ENCODE measurements at regions not wholly inside any gene's neighbourhood (a gene's known extent, or its start where the extent isn't known, plus 50 kb on each side); places are given as distances from the start of the nearest gene placed in this dataset.
"Not testable (repeated sequence)": the region's sequence is repeated elsewhere in the genome, so short reads cannot be mapped to it uniquely, and the experiment has no call there.

GRCh38 chr3:157594413-157594812, 91.2 kb upstream of the VEPH1 start:
- in situ Hi-C loops (cut with MboI; ENCODE audit: low sequenced_read_pairs): no loop called here

GRCh38 chr3:157592769-157593168, 89.6 kb upstream of the VEPH1 start:
- in situ Hi-C loops (cut with MboI; ENCODE audit: low sequenced_read_pairs): no loop called here

- in situ Hi-C loops (cut with MboI; ENCODE audit: low sequenced_read_pairs): no loop called here
Measured at GRCh38 chr3:157590273-157590672, 87.1 kb upstream of the VEPH1 start.

- in situ Hi-C loops (cut with MboI; ENCODE audit: low sequenced_read_pairs): no loop called here
Measured at GRCh38 chr3:157589211-157589610, 86.0 kb upstream of the VEPH1 start.

- in situ Hi-C loops (cut with MboI; ENCODE audit: low sequenced_read_pairs): no loop called here
Measured at GRCh38 chr3:157588386-157589060, 85.3 kb upstream of the VEPH1 start.

GRCh38 chr3:157586293-157586692, 83.1 kb upstream of the VEPH1 start:
- in situ Hi-C loops (cut with MboI; ENCODE audit: low sequenced_read_pairs): no loop called here

GRCh38 chr3:157585386-157585785, 82.2 kb upstream of the VEPH1 start:
- in situ Hi-C loops (cut with MboI; ENCODE audit: low sequenced_read_pairs): no loop called here

GRCh38 chr3:157582637-157582973, 79.4 kb upstream of the VEPH1 start:
- in situ Hi-C loops (cut with MboI; ENCODE audit: low sequenced_read_pairs): no loop called here

GRCh38 chr3:157581956-157582636, 78.9 kb upstream of the VEPH1 start:
- in situ Hi-C loops (cut with MboI; ENCODE audit: low sequenced_read_pairs): not testable (repeated sequence)

GRCh38 chr3:157581371-157581770, 78.2 kb upstream of the VEPH1 start:
- in situ Hi-C loops (cut with MboI; ENCODE audit: low sequenced_read_pairs): no loop called here

- in situ Hi-C loops (cut with MboI; ENCODE audit: low sequenced_read_pairs): no loop called here
Measured at GRCh38 chr3:157578181-157578580, 75.0 kb upstream of the VEPH1 start.

- in situ Hi-C loops (cut with MboI; ENCODE audit: low sequenced_read_pairs): no loop called here
Measured at GRCh38 chr3:157574531-157574930, 71.3 kb upstream of the VEPH1 start.

GRCh38 chr3:157573780-157574378, 70.7 kb upstream of the VEPH1 start:
- in situ Hi-C loops (cut with MboI; ENCODE audit: low sequenced_read_pairs): no loop called here

- in situ Hi-C loops (cut with MboI; ENCODE audit: low sequenced_read_pairs): no loop called here
Measured at GRCh38 chr3:157573281-157573680, 70.1 kb upstream of the VEPH1 start.

GRCh38 chr3:157572559-157573270, 69.5 kb upstream of the VEPH1 start:
- in situ Hi-C loops (cut with MboI; ENCODE audit: low sequenced_read_pairs): no loop called here

- in situ Hi-C loops (cut with MboI; ENCODE audit: low sequenced_read_pairs): no loop called here
Measured at GRCh38 chr3:157566596-157566995, 63.4 kb upstream of the VEPH1 start.

GRCh38 chr3:157559401-157559800, 56.2 kb upstream of the VEPH1 start:
- in situ Hi-C loops (cut with MboI; ENCODE audit: low sequenced_read_pairs): no loop called here
